MV-4-11 (cell line): ENCODE measurements at regions not wholly inside any gene's neighbourhood (a gene's known extent, or its start where the extent isn't known, plus 50 kb on each side); places are given as distances from the start of the nearest gene placed in this dataset.
"Not testable (repeated sequence)": the region's sequence is repeated elsewhere in the genome, so short reads cannot be mapped to it uniquely, and the experiment has no call there.

ENCODE experiments used
- DNase-seq: peaks from one replicate; lab custom pipeline; 2025; lab: John Stamatoyannopoulos, UW

DNA sequence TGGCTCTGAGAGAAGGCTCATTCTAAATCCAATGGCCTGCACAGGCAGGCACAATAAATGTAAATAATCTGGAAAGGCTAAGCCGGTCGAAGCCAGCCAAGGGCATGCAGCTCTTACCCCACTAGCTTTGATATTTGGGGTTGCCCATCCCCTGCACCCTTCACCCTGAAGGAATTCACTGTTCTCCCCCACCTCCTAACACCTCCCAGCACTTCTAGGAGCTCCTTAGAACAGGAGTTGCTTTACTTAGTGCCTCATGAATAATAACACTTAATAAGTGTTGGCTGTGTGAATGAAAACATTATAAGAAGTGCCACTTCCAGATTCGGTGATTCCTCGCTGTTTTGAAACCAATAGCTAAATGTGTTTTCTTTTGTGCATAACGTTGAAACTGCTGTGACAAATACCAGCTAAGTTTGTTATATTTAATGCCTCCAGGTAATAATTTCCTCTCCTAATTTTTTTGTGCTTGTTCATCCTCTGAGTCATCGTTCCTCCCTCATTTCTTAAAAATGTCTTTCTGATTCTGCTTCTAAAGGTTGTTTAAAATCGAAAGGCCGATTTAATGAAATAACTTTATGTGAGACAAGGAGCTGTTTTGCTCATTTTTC lies 458.8 kb downstream of the METTL4 start:
- DNase-seq = no peak

GRCh38 chr18:2114289-2114688 lies 457.0 kb downstream of the METTL4 start:
- DNase-seq = no peak

DNA sequence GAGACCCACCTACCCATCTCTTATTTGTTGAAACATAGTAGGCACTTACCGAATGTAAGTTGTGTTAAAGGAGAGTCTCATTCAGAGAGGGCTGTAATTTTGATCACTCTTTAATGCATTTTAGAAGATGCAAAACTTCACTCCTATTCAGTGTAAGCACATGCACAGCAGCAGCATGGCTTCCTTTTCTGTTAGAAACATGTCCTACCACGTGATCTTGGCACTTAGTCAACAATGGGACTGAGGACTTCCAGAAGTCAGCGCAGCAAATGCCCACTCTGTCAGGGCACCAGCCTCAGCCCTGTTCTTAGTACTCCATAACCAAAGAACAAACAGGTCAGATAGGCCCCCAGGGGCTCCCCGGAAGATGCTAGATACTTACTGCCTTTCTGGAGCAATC lies 456.5 kb downstream of the METTL4 start:
- no peak for DNase-seq

- peak; percentile 6 for DNase-seq
These were observed 450.1 kb downstream of the METTL4 start for GRCh38 chr18:2121224-2121623.

- no peak for DNase-seq
These were observed 448.2 kb downstream of the METTL4 start for GRCh38 chr18:2123077-2123476.

GRCh38 chr18:2134364-2134763 lies 436.9 kb downstream of the METTL4 start:
- no peak for DNase-seq

DNA sequence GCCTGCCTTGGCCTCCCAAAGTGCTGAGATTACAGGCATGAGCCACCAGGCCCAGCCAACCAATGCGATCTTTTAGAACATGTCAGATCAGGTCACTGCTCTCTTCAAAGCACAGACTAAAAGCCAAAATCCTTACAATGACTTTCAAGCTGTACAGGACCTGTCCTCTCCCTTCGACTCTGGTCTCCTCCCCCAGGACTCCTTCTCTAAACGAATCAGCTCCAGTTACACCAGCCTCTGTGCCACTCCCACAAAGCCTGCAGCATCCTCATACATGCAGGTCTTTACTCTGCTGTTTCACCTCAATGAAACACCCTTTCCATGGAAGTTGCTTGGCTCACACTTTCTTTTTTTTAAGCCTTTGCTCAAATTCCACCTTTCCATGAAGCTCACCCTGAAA lies 436.0 kb downstream of the METTL4 start:
- DNase-seq = no peak

DNA sequence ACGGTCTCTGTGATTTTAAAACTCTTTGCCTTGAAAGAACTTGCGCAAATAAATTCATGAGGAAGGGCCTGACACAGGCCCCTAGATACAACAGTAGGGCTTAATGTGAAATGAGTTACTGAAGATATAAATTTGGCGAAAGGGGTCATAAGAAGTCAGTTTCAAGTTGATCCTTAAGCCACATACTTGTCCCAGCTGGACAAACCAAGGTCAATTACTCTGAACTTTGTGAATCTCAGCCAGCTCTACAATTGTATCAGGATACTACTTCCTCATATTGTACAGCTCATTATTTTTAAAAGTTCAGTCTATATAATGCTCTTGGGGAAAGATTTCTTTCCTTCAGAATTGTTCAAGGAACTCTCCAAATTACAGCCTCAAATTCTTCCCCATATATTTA lies 432.8 kb downstream of the METTL4 start:
- no peak for DNase-seq

- no peak for DNase-seq
These were observed 431.6 kb downstream of the METTL4 start for GRCh38 chr18:2139691-2140090.

DNA sequence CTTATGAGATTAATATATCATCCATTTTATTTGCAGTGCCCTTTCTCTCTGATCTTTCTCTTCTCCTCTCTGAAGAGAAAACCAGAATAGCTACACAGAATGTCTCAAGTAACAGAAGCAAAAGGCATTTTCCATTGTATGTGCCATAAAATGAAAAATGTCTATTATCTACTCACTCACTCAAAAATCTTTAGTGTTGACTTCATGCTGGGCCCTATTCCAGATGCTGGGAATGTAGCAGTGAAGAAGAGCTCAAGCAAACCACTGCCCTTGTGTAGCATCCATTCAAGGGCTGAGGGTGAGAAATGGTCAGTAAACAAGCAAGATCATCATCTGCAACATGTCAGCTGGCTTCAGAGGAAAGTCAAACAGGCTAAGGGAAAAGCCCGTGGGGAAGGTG lies 427.7 kb downstream of the METTL4 start:
- DNase-seq = no peak

- no peak for DNase-seq
These were observed 426.5 kb downstream of the METTL4 start for GRCh38 chr18:2144811-2145210.

GRCh38 chr18:2146092-2146491 lies 425.2 kb downstream of the METTL4 start:
- DNase-seq = no peak

DNA sequence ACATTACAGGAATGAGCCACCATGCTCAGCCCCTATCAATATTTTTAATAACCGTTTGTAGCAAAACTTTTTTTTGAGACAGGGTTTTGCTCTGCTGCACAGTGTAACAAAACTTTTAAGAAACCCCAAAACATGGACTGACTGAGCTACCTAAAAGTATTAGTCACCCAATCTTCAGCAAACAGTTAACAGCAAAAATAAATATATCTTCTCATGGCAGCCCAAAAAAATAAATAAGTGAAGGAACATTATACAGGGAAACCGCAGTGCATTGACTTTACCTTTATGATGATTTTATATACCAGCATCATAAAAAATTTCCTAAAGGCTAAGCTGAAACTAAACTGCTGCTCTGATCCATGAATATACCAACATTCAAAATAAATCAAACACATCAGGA lies 424.6 kb downstream of the METTL4 start:
- no peak for DNase-seq

DNA sequence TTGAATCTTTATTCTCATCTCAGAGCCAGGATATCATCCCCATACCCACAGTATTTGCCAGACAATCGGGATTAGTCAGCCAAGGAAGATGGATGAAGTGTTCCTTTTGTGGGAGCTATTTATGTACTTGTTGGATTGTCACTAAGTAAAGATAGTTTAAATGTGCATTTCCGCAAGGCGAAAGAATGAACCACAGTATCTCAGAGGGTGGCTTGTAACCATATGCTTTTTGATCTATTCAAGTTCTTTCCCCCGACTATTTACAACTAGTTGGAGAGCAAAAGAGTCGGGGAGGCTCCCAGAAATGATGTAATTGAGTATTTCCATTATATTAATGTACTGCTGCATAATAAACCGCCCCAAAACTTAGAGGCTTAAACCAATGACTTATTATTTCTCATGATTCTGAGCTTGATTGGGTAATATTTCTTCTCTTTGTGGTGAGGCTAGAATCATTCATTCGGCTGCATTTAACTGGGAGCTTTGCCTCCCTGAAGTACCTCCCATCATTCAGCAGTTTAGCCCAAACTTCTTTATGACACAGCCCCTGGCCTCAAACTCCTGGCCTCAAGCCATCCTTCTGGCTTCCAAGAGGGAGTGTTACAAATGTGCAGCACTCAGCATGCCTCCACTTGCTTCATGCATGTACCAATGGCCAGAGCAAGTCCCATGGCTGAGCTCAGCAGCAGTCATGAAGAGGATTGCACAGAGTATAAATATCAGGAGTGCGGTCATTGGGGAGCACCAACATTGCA lies 423.7 kb downstream of the METTL4 start:
- no peak for DNase-seq

DNA sequence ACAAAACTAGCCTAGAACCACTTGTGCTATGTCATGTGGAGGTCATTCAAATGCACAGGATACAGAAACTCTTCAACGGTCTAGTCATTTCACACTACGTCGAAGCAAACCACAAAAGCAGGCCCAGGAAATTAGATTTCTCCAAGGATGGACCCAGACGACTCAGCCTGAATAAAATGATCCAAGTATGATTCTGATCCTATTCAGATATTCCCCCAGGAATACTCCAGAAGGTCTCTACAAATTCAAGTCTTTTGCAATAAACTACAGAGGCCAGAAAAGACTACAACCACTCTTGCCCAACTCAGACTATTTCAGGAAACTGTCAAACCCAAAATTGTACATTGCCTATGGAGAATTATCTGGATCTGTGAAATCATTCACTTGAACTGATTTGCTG lies 422.5 kb downstream of the METTL4 start:
- no peak for DNase-seq

GRCh38 chr18:2150566-2150965 lies 420.7 kb downstream of the METTL4 start:
- no peak for DNase-seq

GRCh38 chr18:2154278-2154677 lies 417.0 kb downstream of the METTL4 start:
- no peak for DNase-seq

DNA sequence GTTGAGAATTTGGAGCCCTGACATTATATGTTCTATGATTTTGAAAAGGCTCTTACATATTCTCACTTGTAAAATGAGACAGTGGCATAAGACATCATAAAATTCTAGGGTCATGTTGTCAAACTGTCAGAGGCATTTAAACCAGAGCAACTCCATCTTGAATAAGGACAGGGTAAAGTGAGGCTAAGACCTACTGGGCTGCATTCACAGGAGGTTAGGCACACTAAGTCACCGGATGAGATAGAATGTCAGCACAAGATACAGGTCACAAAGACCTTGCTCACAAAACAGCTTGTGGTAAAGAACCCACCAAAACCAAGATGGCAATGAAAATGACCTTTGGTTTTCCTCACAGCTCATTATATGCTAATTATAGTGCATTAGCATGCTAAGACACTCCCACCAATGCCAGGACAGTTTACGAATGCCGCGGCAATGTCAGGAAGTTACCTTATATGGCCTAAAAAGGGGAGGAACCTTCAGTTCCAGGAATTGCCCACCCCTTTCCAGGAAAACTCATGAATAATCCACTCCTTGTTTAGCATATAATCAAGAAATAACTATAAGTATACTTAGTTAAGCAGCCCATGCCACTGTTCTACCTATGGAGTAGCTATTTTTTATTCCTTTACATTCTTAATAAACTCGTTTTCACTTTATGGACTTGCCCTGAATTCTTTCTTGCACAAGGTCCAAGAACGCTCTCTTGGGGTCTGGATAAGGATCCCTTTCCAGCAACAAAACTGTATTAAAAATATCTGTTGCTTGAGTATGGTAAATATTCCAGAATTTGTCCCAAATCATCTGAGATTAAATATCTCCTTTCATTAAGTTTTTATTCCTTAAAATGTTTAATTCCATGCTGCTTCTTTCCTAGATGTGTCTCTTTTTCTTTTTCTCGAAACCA lies 406.4 kb downstream of the METTL4 start:
- no peak for DNase-seq

DNA sequence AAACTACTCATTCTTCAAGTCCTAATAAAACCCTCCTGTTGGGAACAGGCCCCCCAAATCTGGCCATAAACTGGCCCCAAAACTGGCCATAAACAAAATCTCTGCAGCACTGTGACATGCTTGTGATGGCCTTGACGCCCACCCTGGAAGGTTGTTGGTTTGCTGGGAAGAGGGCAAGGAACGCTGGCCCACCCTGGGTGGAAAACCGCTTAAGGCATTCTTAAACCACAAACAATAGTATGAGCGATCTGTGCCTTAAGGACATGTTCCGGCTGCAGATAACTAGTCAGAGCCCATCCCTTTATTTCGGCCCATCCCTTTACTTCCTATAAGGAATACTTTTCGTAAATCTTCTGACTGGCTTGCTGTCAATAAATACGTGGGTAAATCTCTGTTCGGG lies 404.4 kb downstream of the METTL4 start:
- DNase-seq = not testable (repeated sequence)

- DNase-seq = no peak
These were observed 403.3 kb downstream of the METTL4 start for GRCh38 chr18:2168022-2168421.

DNA sequence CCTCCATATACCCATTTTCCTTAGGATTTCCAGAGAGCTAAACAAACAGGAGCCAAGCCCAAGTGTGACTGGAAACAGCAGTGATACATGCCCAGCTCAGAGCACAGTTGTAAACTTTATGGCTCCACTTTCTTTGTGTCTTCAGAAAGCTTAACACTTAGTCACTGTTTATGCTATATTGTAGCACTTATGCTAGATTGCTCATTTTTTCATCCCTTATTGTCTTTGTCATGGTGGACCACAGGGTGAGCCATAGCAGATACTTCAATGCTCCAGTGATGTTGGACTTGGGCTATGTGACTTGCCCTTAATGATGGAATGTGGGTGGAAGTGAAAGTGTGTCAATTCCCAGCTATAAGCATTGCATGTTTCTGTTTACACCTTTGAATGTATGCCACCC lies 401.6 kb downstream of the METTL4 start:
- DNase-seq = no peak

DNA sequence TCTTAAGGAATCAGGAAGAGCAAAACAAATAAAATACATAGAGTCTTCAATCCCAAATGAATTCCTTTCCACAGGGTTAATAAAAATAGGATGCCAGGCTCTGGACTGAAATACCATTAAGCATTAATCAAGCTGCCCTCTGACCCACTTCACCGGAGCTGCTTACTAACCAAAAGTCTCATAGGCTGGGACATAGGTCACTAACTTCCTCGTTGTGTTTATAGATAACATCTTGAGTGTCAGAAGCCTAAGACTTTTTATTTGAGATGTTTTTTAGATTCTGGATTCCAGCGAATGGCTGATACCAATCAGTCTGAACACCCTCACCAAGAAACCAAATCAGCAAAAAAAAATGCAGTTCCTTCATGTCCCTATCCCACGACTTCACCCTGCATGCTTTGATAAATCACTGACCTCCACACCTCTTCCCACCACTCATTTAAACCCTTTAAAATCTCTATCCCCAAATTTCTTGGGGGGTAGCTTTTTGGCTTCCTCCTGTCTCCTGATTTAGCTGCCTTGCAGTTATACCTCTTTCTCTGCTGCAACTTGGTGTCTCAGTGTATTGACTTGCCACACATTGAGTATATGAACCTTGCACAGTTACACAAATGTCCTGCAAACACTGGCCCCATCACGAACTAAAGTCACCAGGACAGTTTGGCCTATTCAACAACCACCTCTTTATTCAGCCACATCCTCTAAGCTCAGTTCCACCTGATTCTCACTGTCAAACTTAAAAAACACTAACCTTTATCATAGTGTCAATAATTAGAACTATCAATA lies 399.3 kb downstream of the METTL4 start:
- no peak for DNase-seq
